AG04449 (cell line): ENCODE measurements at regions not wholly inside any gene's neighbourhood (a gene's known extent, or its start where the extent isn't known, plus 50 kb on each side); places are given as distances from the start of the nearest gene placed in this dataset.

Source experiments
- CTCF ChIA-PET: fragments of 350-600 bp; formaldehyde crosslinking; extraction: SDS; loops from one replicate; lab custom pipeline; 2021; ENCODE audit warnings: antibody characterized with exemption; lab: Yijun Ruan, JAX
- POLR2A ChIA-PET: fragments of 400-600, 350-600 bp; formaldehyde crosslinking; extraction: SDS; loops from one replicate; lab custom pipeline; 2020; ENCODE audit warnings: antibody characterized with exemption, inconsistent platforms; lab: Yijun Ruan, JAX
- DNase-seq: peaks from one replicate; pipeline ENCODE4 v3.0.0-alpha.2; 2010; ENCODE audit warnings: low read depth, low spot score
- H3K4me3 ChIP-seq: 2 replicates; pipeline ENCODE4 v1.5.1; 2011; ENCODE audit warnings: low read depth, mild to moderate bottlenecking, control low read depth, low read length
- TF ChIP-seq, protein P1 (sequence below): IDR thresholded peaks from one replicate; pipeline ENCODE4 v1.5.1; 2011; ENCODE audit warnings: mild to moderate bottlenecking, moderate library complexity, low read length, control low read depth, inconsistent platforms; ENCODE audit not compliant: insufficient read depth; ENCODE audit errors: missing control alignments

DNA sequence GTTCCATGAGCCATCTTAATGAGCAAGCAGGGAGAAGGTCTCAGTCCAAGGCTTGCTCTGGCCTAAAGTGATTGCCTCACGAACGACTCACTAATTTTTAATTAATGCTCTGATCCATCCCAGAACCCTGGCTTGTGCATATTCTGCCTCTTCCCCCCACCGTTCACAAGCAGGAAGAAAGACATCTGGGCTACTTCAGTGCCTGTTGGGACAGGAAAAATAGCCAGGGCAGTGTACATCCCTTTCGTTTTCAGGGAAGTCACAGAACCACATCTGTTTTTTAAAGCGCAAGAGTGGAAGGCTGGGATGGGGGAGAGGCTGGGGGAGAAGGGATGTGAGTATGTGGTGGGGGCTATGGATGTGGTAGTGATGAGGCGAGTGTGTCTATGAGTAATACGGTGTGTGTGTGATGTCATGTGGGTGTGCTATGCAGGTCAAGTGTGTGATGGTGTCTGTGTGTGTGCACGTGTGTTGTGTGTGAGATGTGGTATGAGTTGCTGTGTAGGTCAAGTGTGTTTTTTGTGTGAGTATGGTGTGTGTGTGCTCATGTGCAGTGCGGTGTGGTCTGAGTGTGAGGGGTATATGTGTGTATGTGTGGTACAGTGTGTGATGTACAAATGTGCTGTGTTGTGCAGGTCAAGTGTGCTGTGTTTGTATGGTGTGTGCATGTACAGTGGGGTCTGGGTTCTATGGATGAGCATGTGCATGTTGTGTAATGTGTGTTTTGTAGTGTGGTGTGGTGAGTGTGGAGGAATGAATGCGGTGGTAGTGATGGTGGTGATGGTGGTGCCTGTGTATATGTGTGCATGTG lies 64.9 kb upstream of the SYT6 start:
- POLR2A ChIA-PET, result no interaction called here
- TF ChIP-seq, protein P1, sequence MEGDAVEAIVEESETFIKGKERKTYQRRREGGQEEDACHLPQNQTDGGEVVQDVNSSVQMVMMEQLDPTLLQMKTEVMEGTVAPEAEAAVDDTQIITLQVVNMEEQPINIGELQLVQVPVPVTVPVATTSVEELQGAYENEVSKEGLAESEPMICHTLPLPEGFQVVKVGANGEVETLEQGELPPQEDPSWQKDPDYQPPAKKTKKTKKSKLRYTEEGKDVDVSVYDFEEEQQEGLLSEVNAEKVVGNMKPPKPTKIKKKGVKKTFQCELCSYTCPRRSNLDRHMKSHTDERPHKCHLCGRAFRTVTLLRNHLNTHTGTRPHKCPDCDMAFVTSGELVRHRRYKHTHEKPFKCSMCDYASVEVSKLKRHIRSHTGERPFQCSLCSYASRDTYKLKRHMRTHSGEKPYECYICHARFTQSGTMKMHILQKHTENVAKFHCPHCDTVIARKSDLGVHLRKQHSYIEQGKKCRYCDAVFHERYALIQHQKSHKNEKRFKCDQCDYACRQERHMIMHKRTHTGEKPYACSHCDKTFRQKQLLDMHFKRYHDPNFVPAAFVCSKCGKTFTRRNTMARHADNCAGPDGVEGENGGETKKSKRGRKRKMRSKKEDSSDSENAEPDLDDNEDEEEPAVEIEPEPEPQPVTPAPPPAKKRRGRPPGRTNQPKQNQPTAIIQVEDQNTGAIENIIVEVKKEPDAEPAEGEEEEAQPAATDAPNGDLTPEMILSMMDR, result no peak
- H3K4me3 ChIP-seq, result no peak overlapping the region
- DNase-seq, result no peak
- CTCF ChIA-PET, result interaction anchor here (5.2 kb wide), 1 partner anchor 239 kb away, joined by 47 read pairs; the partner anchor contains the start of gene OLFML3

GRCh38 chr1:114216431-114217173 lies 62.9 kb upstream of the SYT6 start:
- CTCF ChIA-PET, result interaction anchor here (5.2 kb wide), 1 partner anchor 237 kb away, joined by 47 read pairs; the partner anchor contains the start of gene OLFML3
- TF ChIP-seq, protein P1, result no peak
- no peak for DNase-seq

DNA sequence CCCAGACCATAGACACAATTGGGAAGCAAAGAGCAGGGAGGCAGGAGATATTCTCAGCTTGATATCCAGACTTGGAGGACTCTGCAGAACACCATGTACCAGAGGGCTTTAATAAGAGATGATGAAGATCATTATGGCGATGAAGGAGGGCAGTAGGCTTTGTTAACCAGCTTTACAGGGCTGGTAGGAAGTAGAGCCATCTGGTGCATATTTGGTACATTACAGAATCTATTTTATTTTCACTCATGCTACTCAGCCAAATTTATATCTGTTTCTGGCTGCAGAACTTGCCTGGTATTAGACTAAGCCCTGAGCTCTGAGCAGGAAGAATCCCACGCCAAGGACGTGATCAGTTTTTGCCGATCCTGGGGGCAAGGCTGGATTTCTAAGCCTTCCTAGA lies 61.8 kb upstream of the SYT6 start:
- no peak overlapping the region for H3K4me3 ChIP-seq
- DNase-seq, result no peak
- ChIA-PET CTCF (interaction anchor here (5.2 kb wide), 1 partner anchor 236 kb away, joined by 47 read pairs; the partner anchor contains the start of gene OLFML3), POLR2A (no interaction called here)
- TF ChIP-seq, protein P1, result no peak

More at GRCh38 chr1:114216431-114217173, 62.9 kb upstream of the SYT6 start:
- POLR2A ChIA-PET, result no interaction called here
- H3K4me3 ChIP-seq, result no peak overlapping the region

GRCh38 chr1:114214016-114214415 lies 60.3 kb upstream of the SYT6 start:
- TF ChIP-seq, protein P1, result no peak
- ChIA-PET POLR2A (no interaction called here), CTCF (interaction anchor here (5.2 kb wide), 1 partner anchor 235 kb away, joined by 47 read pairs; the partner anchor contains the start of gene OLFML3)
- DNase-seq, result no peak
- H3K4me3 ChIP-seq, result no peak overlapping the region

DNA sequence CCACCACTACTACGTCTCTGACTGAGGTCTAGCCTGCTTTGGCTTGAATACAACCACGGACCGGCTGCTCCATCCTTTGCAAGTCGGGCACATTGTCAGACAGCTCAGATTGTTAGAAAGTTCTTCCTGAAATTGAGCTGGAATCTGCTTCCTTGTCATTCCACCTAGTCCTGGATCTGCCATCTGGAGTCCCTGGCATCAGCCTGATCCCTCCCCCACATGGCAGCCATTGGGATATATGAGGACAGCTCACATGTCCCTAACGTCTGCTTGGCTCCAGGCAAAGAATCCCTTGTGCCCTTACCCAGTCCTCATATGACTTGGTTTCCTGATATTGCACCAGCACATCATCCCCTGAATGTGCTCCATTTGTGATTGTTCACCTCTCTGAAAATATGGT lies 56.3 kb upstream of the SYT6 start:
- ChIA-PET CTCF (no interaction called here), POLR2A (no interaction called here)
- TF ChIP-seq, protein P1, result no peak
- DNase-seq, result no peak
- no peak overlapping the region for H3K4me3 ChIP-seq

DNA sequence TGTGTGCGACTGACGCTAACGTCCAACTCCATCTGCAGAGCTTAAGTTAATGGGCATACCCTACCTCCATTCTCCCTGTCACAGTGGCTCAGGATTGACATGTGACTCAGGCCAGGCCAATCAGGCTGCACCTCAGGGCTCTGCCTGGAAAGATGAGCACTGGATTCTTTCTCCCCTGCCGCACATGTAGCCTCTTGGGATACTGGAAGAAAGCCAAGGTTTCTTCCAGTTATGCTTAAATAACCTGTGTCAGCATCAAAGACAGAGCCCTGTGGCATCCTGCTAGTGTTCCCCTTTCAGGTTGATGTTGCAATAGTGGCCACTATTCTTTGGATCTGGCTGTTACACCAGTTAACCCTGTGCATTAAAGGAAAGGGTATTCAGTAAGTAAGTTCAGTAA lies 55.0 kb upstream of the SYT6 start:
- POLR2A ChIA-PET, result no interaction called here
- TF ChIP-seq, protein P1, result no peak
- no peak for DNase-seq
- no peak overlapping the region for H3K4me3 ChIP-seq
- CTCF ChIA-PET, result no interaction called here
